GM12878 (cell line): ENCODE measurements at regions not wholly inside any gene's neighbourhood (a gene's known extent, or its start where the extent isn't known, plus 50 kb on each side); places are given as distances from the start of the nearest gene placed in this dataset.

Experiments
- ATAC-seq: fragments of 200-7000 bp; cut with Tn5 transposase; 3 replicates; pipeline ENCODE4 v1.9.1; 2020; ENCODE audit warnings: mild to moderate bottlenecking, moderate library complexity
- BruUV-seq: library from RNA; stranded (reverse); fragments of 400-500 nt; replicated peaks from 2 replicates; lab custom pipeline; 2021; lab: Mats Ljungman, UMichigan
- CTCF ChIA-PET: fragments of 300-600 bp; sonication (Branson Sonifier 250); formaldehyde crosslinking; extraction: SDS; loops from one replicate; lab custom pipeline; 2021; ENCODE audit warnings: inconsistent platforms; lab: Yijun Ruan, JAX
- POLR2A ChIA-PET: fragments of 350-600 bp; formaldehyde crosslinking; extraction: SDS; loops from one replicate; lab custom pipeline; 2021; ENCODE audit warnings: inconsistent platforms; lab: Charles Lee
- RAD21 ChIA-PET: fragments of 300-600 bp; sonication (Branson Sonifier 250); formaldehyde crosslinking; loops from one replicate; lab custom pipeline; 2023; ENCODE audit warnings: antibody characterized with exemption; ENCODE audit not compliant: unreplicated experiment; lab: Charles Lee
- SMC1A ChIA-PET: fragments of 300-600 bp; sonication (Branson Sonifier 250); formaldehyde crosslinking; loops from one replicate; lab custom pipeline; 2023; ENCODE audit not compliant: unreplicated experiment, uncharacterized antibody; lab: Charles Lee
- DNase-seq: peaks from one replicate; pipeline ENCODE4 v3.0.0-alpha.2; 2011; ENCODE audit warnings: low read depth, low spot score
- FAIRE-seq: peaks from 3 replicates; lab custom pipeline; 2011; peaks lifted over from hg19 to GRCh38; lab: Jason Lieb, UNC
- H2AFZ ChIP-seq: 2 replicates; pipeline ENCODE4 v1.6.0; 2011; ENCODE audit warnings: low read depth, low read length, control low read depth; ENCODE audit not compliant: control insufficient read depth
- H3K27ac ChIP-seq: 2 replicates; pipeline ENCODE4 v1.5.1; 2011; ENCODE audit warnings: control low read depth; ENCODE audit not compliant: control insufficient read depth, insufficient read depth
- H3K27me3 ChIP-seq, 2 experiments: replicated peaks in 1 of 2; 2 replicates each; pipeline versions ENCODE4 v1.6.0 to v1.6.1; 2011; ENCODE audit warnings: low read length in 1 of 2; ENCODE audit not compliant: control insufficient read depth in 2 of 2, insufficient read depth in 2 of 2
- H3K36me3 ChIP-seq, 2 experiments: 2 replicates each; pipeline ENCODE4 v1.5.1; 2011; ENCODE audit warnings: low read length in 1 of 2; ENCODE audit not compliant: control insufficient read depth in 2 of 2, insufficient read depth in 2 of 2
- H3K4me1 ChIP-seq: 2 replicates; pipeline ENCODE4 v1.6.1; 2011; ENCODE audit warnings: mild to moderate bottlenecking, low read length, moderate library complexity, mixed read lengths; ENCODE audit not compliant: control insufficient read depth, insufficient read depth
- H3K4me2 ChIP-seq: 2 replicates; pipeline ENCODE4 v1.6.0; 2011; ENCODE audit warnings: control low read depth; ENCODE audit not compliant: control insufficient read depth, insufficient read depth
- H3K4me3 ChIP-seq: fragments of 200-600 bp; sonication (generic); 2 replicates; pipeline ENCODE4 v1.5.1; 2016
- H3K79me2 ChIP-seq: 2 replicates; pipeline ENCODE4 v1.6.0; 2011; ENCODE audit warnings: low read length; ENCODE audit not compliant: control insufficient read depth, insufficient read depth
- H3K9ac ChIP-seq: 2 replicates; pipeline ENCODE4 v1.8.0; 2011; ENCODE audit warnings: low read length, control low read depth, mixed read lengths; ENCODE audit not compliant: control insufficient read depth, insufficient read depth
- H3K9me3 ChIP-seq: replicated peaks from 3 replicates; pipeline ENCODE4 v1.5.1; 2011; ENCODE audit warnings: mild to moderate bottlenecking, low read length; ENCODE audit not compliant: control insufficient read depth, insufficient read depth
- H4K20me1 ChIP-seq: 2 replicates; pipeline ENCODE4 v1.6.0; 2011; ENCODE audit not compliant: control insufficient read depth, insufficient read depth
- E2F4 ChIP-seq: IDR thresholded peaks from 2 replicates; pipeline ENCODE4 v1.6.1; 2012; ENCODE audit warnings: low read depth, low read length, improper control_type of control experiment
- FOS ChIP-seq: IDR thresholded peaks from 3 replicates; pipeline ENCODE4 v1.6.1; 2011; ENCODE audit warnings: borderline replicate concordance; ENCODE audit not compliant: insufficient read length; ENCODE audit errors: extremely low read depth
- GABPA ChIP-seq: IDR thresholded peaks from 2 replicates; pipeline ENCODE4 v1.6.1; 2014; ENCODE audit warnings: antibody characterized with exemption, low read depth, mild to moderate bottlenecking, inconsistent platforms
- GATAD2B ChIP-seq: fragments of 450-650 bp; conservative IDR thresholded peaks from 2 replicates; pipeline ENCODE4 v1.6.1; 2017; ENCODE audit warnings: low read depth, mild to moderate bottlenecking, moderate library complexity
- KDM1A ChIP-seq: fragments of 200-600 bp; sonication (generic); IDR thresholded peaks from 2 replicates; pipeline ENCODE4 v1.6.1; 2016; ENCODE audit warnings: borderline replicate concordance
- MTA3 ChIP-seq: IDR thresholded peaks from 2 replicates; pipeline ENCODE4 v1.6.1; 2012; ENCODE audit warnings: low read length, inconsistent platforms, borderline replicate concordance
- RUNX3 ChIP-seq: IDR thresholded peaks from 2 replicates; pipeline ENCODE4 v1.6.1; 2012; ENCODE audit warnings: low read length, inconsistent platforms
- SIX5 ChIP-seq: IDR thresholded peaks from 2 replicates; pipeline ENCODE4 v1.6.1; 2011; ENCODE audit warnings: mild to moderate bottlenecking, low read depth, low read length, moderate library complexity; ENCODE audit not compliant: severe bottlenecking
- SMC3 ChIP-seq: IDR thresholded peaks from 2 replicates; pipeline ENCODE4 v1.6.1; 2011; ENCODE audit warnings: low read length, improper control_type of control experiment, borderline replicate concordance
- SP1 ChIP-seq: IDR thresholded peaks from one replicate; pipeline ENCODE4 v1.6.1; 2011; ENCODE audit warnings: low read depth, low read length
- TCF12 ChIP-seq: IDR thresholded peaks from 2 replicates; pipeline ENCODE4 v1.6.1; 2011; ENCODE audit warnings: low read depth, mild to moderate bottlenecking, low read length
- ZBTB40 ChIP-seq: fragments of 450-650 bp; IDR thresholded peaks from 2 replicates; pipeline ENCODE4 v1.6.1; 2016; ENCODE audit warnings: mild to moderate bottlenecking, moderate library complexity, borderline replicate concordance
- ZNF622 ChIP-seq: fragments of 450-650 bp; IDR thresholded peaks from 2 replicates; pipeline ENCODE4 v1.6.1; 2017; ENCODE audit warnings: mild to moderate bottlenecking, inconsistent platforms
- WGBS: methylation state at CpG from one replicate; pipeline ENCODE4 v1.1.6; 2016; ENCODE audit warnings: low lambda C conversion rate; ENCODE audit not compliant: insufficient replicate concordance, insufficient coverage; ENCODE audit errors: missing lambda C conversion rate; 5-methylcytosine and 5-hydroxymethylcytosine counted together
- in situ Hi-C: fragments of 300-500 bp; cut with MboI; formaldehyde crosslinking; loops from 9 replicates; pipeline ENCODE4 v1.14.3; 2018; ENCODE audit warnings: mixed read lengths
- intact Hi-C: fragments of 100-400 bp; cut with micrococcal nuclease; formaldehyde crosslinking; loops from one replicate; pipeline ENCODE4 v1.14.2; 2022; ENCODE audit not compliant: unreplicated experiment

- TF ChIP-seq SIX5 = no peak
- TF ChIP-seq TCF12 = no peak
- TF ChIP-seq GATAD2B = peak; percentile 43; the same call in 1 of the 2 replicates
- TF ChIP-seq, all 136 proteins: peak for 18
Measured at GRCh38 chr12:11568155-11568761, 81.2 kb upstream of the ETV6 start (continued).

GRCh38 chr12:11568762-11569478, 80.6 kb upstream of the ETV6 start:
- BruUV-seq = no TSS peak
- H3K4me3 ChIP-seq = peak overlapping the region; percentile 48
- 11% methylated on average over 5 of the region's 8 CpGs for WGBS
- intact Hi-C loops (loop anchor here (1.0 to 5.0 kb wide), 4 partner anchors 9 to 1014 kb away; no protein-coding TSS in a partner anchor), in situ Hi-C loops (loop anchor here (5.0 to 25.0 kb wide), 4 partner anchors 268 to 1126 kb away; partner anchors contain the start of gene GPR19)
- H3K4me1 ChIP-seq = peaks cover 46% of the 10 kb centered on the region
- ChIA-PET SMC1A (interaction anchor here (0.6 to 4.1 kb wide), 12 partner anchors 8 to 464 kb away, joined by 3 to 84 read pairs (median 7); no protein-coding TSS in a partner anchor), CTCF (interaction anchor here (0.6 to 3.7 kb wide), 9 partner anchors 10 to 512 kb away, joined by 3 to 39 read pairs (median 4); no protein-coding TSS in a partner anchor), RAD21 (interaction anchor here (0.6 to 4.1 kb wide), 11 partner anchors 11 to 464 kb away, joined by 3 to 87 read pairs (median 4); no protein-coding TSS in a partner anchor), POLR2A (interaction anchor here (0.7 to 4.1 kb wide), 7 partner anchors 10 to 192 kb away, joined by 3 to 42 read pairs (median 5); partner anchors contain the start of gene ETV6)
- H4K20me1 ChIP-seq = no peaks in the 10 kb centered on the region
- H3K9ac ChIP-seq = peak overlapping the region; percentile 73
- ATAC-seq (peak; percentile 77), DNase-seq (peak; percentile 96), FAIRE-seq (peak; percentile 91)
- H3K79me2 ChIP-seq = peaks cover 2% of the 10 kb centered on the region
- peaks cover 4% of the 10 kb centered on the region; the same call in 2 of the 3 replicates for H3K9me3 ChIP-seq
- no peaks in the 10 kb centered on the region for H3K27me3 ChIP-seq
- H2AFZ ChIP-seq = no peak overlapping the region
- peak overlapping the region; percentile 88 for H3K4me2 ChIP-seq
- no peaks in the 10 kb centered on the region for H3K36me3 ChIP-seq
- H3K27ac ChIP-seq = peak overlapping the region; percentile 98
- TF ChIP-seq ZNF622 = no peak
- TF ChIP-seq GABPA = peak; percentile 54; the same call in 1 of the 2 replicates
- TF ChIP-seq SMC3 = no peak; the same call in 1 of the 2 replicates
- no peak for TF ChIP-seq E2F4
- TF ChIP-seq SP1 = peak; percentile 63
- no peak for TF ChIP-seq ZBTB40
- TF ChIP-seq FOS = no peak
- no peak for TF ChIP-seq KDM1A
- TF ChIP-seq MTA3 = peak; percentile 77; the same call in 1 of the 2 replicates
- TF ChIP-seq RUNX3 = peak; percentile 97
